Vagina (tissue), 2 donors: ENCODE measurements at regions not wholly inside any gene's neighbourhood (a gene's known extent, or its start where the extent isn't known, plus 50 kb on each side); places are given as distances from the start of the nearest gene placed in this dataset.

Experiments
- DNase-seq, 2 donors: peaks; one replicate each; pipeline ENCODE4 v3.0.0-alpha.2; 2017; ENCODE audit errors: extremely low spot score in 2 of 2
- H3K27ac ChIP-seq: fragments of 200-600 bp; sonication (generic); one replicate; pipeline ENCODE4 v1.5.1; 2019
- H3K27me3 ChIP-seq: fragments of 200-600 bp; sonication (generic); one replicate; pipeline ENCODE4 v1.5.1; 2019
- H3K36me3 ChIP-seq, 2 donors: fragments of 200-600 bp; sonication (generic); one replicate each; pipeline ENCODE4 v1.5.1; 2017 to 2019
- H3K4me1 ChIP-seq: fragments of 200-600 bp; sonication (generic); one replicate; pipeline ENCODE4 v1.5.1; 2019
- H3K4me3 ChIP-seq, 2 donors: fragments of 200-600 bp; sonication (generic); 1 replicate in 1 of 2; 2 replicates in 1 of 2; pipeline ENCODE4 v1.5.1; 2016 to 2019
- H3K9me3 ChIP-seq: fragments of 200-600 bp; sonication (generic); one replicate; pipeline ENCODE4 v1.5.1; 2019
- POLR2A ChIP-seq, 2 donors: fragments of 450-650 bp; IDR thresholded peaks; one replicate each; pipeline ENCODE4 v1.6.1; 2017; ENCODE audit warnings: antibody characterized with exemption in 2 of 2, mild to moderate bottlenecking in 2 of 2, moderate library complexity in 2 of 2
- POLR2AphosphoS5 ChIP-seq, 2 donors: sonication (generic); formaldehyde crosslinking; IDR thresholded peaks; one replicate each; pipeline ENCODE4 v1.9.0; 2017; ENCODE audit warnings: antibody characterized with exemption in 2 of 2, mild to moderate bottlenecking in 2 of 2, low read depth in 1 of 2; ENCODE audit not compliant: insufficient read depth in 1 of 2
- intact Hi-C: fragments of 100-400 bp; cut with DNase I; formaldehyde crosslinking; loops from one replicate; pipeline ENCODE4 v1.15.1; 2023
- TF ChIP-seq, protein P1 (sequence below), 3 experiments: fragments of 450-650 bp in 2 of 3; fragments of 200-600 bp in 1 of 3; sonication (generic) in 1 of 3; IDR thresholded peaks; one replicate each; pipeline ENCODE4 v1.5.1; 2017 to 2019; ENCODE audit warnings: antibody characterized with exemption in 3 of 3, mild to moderate bottlenecking in 2 of 3, moderate library complexity in 2 of 3

- H3K27me3 ChIP-seq, result no peaks in the 10 kb centered on the region
- no peak for DNase-seq
- H3K27ac ChIP-seq, result no peak overlapping the region
- TF ChIP-seq POLR2A (IDR thresholded peaks at IDR 0.05), result no peak
- TF ChIP-seq, protein P1, sequence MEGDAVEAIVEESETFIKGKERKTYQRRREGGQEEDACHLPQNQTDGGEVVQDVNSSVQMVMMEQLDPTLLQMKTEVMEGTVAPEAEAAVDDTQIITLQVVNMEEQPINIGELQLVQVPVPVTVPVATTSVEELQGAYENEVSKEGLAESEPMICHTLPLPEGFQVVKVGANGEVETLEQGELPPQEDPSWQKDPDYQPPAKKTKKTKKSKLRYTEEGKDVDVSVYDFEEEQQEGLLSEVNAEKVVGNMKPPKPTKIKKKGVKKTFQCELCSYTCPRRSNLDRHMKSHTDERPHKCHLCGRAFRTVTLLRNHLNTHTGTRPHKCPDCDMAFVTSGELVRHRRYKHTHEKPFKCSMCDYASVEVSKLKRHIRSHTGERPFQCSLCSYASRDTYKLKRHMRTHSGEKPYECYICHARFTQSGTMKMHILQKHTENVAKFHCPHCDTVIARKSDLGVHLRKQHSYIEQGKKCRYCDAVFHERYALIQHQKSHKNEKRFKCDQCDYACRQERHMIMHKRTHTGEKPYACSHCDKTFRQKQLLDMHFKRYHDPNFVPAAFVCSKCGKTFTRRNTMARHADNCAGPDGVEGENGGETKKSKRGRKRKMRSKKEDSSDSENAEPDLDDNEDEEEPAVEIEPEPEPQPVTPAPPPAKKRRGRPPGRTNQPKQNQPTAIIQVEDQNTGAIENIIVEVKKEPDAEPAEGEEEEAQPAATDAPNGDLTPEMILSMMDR (IDR thresholded peaks at IDR 0.05), result no peak
- no peak for TF ChIP-seq POLR2AphosphoS5 (IDR thresholded peaks at IDR 0.05; ENCODE audit: insufficient read depth in 1 of 2, low read depth in 1 of 2)
- H3K36me3 ChIP-seq, result no peaks in the 10 kb centered on the region
- H3K4me1 ChIP-seq, result no peaks in the 10 kb centered on the region
- no peak overlapping the region for H3K4me3 ChIP-seq
- intact Hi-C loops, result no loop called here
- no peaks in the 10 kb centered on the region for H3K9me3 ChIP-seq
These were observed 90.6 kb upstream of the NGF start for GRCh38 chr1:115428676-115429075.

DNA sequence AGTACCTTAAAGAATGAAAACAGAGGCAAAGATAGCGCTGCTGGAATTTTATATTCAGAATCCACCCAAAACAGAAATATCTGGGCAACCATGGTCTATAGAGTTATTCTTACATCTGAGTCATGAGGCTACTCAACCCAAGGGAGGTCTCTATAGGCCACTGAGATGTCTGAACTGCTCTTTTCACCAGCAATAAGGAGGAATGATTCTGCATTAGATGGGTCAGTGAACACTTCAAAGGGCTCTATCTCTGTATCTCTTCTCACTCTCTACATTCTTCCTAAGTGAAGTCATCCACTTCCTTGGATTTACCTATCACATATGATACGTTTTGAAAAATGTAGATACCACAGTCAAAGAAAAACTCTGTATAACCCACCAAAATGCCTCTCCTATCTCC is 90.2 kb upstream of the NGF start:
- H3K27me3 ChIP-seq, result no peaks in the 10 kb centered on the region
- H3K4me1 ChIP-seq, result no peaks in the 10 kb centered on the region
- H3K36me3 ChIP-seq, result no peaks in the 10 kb centered on the region
- no peak for DNase-seq
- H3K9me3 ChIP-seq, result no peaks in the 10 kb centered on the region
- no peak for TF ChIP-seq POLR2AphosphoS5 (IDR thresholded peaks at IDR 0.05; ENCODE audit: insufficient read depth in 1 of 2, low read depth in 1 of 2)
- TF ChIP-seq, protein P1 (IDR thresholded peaks at IDR 0.05), result no peak
- TF ChIP-seq POLR2A (IDR thresholded peaks at IDR 0.05), result no peak
- H3K4me3 ChIP-seq, result no peak overlapping the region
- H3K27ac ChIP-seq, result no peak overlapping the region
- intact Hi-C loops, result no loop called here

GRCh38 chr1:115426956-115427355 is 88.9 kb upstream of the NGF start:
- Histone ChIP-seq H3K4me3 (no peak overlapping the region), H3K27ac (no peak overlapping the region), H3K4me1 (no peaks in the 10 kb centered on the region), H3K9me3 (no peaks in the 10 kb centered on the region), H3K36me3 (no peaks in the 10 kb centered on the region), H3K27me3 (no peaks in the 10 kb centered on the region)
- TF ChIP-seq, protein P1 (IDR thresholded peaks at IDR 0.05), result no peak
- no peak for TF ChIP-seq POLR2A (IDR thresholded peaks at IDR 0.05)
- TF ChIP-seq POLR2AphosphoS5 (IDR thresholded peaks at IDR 0.05; ENCODE audit: insufficient read depth in 1 of 2, low read depth in 1 of 2), result no peak
- no peak for DNase-seq
- intact Hi-C loops, result no loop called here

DNA sequence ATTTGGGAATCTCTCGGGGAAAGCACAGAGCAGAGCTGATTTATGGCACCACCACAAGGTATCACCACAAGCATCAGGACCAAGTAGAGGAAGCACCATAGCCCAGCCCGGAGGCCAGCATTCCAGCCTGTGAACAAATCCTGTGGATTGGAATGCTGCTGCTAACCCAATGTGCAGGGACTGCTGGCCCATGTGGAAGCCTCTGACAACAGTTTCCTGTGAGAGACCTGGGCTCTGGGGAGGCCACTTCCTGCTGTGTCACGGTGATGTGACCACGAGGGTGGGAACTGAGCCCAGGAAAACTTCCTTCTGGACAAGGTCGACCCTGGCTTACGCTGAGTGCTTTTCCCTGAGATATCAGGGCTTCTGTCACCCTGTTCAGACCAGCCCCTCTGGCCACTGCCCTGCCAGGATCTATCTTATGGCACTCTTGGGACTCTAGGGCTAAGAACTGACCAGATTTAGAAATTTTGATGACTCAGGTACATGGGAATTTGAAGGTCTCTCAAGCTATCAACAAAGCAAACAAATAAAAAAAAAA is 88.3 kb upstream of the NGF start:
- TF ChIP-seq POLR2AphosphoS5 (IDR thresholded peaks at IDR 0.05; ENCODE audit: insufficient read depth in 1 of 2, low read depth in 1 of 2), result no peak
- no peak for TF ChIP-seq POLR2A (IDR thresholded peaks at IDR 0.05)
- TF ChIP-seq, protein P1 (IDR thresholded peaks at IDR 0.05), result no peak
- Histone ChIP-seq H3K27ac (no peak overlapping the region), H3K4me1 (no peaks in the 10 kb centered on the region), H3K36me3 (no peaks in the 10 kb centered on the region), H3K27me3 (no peaks in the 10 kb centered on the region), H3K4me3 (no peak overlapping the region), H3K9me3 (no peaks in the 10 kb centered on the region)
- intact Hi-C loops, result no loop called here
- DNase-seq, result no peak

GRCh38 chr1:115425442-115425841 is 87.4 kb upstream of the NGF start:
- TF ChIP-seq, protein P1 (IDR thresholded peaks at IDR 0.05), result no peak

More at GRCh38 chr1:115425442-115425841, 87.4 kb upstream of the NGF start:
- intact Hi-C loops, result no loop called here
- no peak for DNase-seq
- Histone ChIP-seq H3K4me1 (no peaks in the 10 kb centered on the region), H3K27me3 (no peaks in the 10 kb centered on the region), H3K9me3 (no peaks in the 10 kb centered on the region), H3K36me3 (no peaks in the 10 kb centered on the region), H3K4me3 (no peak overlapping the region), H3K27ac (no peak overlapping the region)
